UCSD-AML1 (cell line): ENCODE measurements at regions not wholly inside any gene's neighbourhood (a gene's known extent, or its start where the extent isn't known, plus 50 kb on each side); places are given as distances from the start of the nearest gene placed in this dataset.
"Not testable (repeated sequence)": the region's sequence is repeated elsewhere in the genome, so short reads cannot be mapped to it uniquely, and the experiment has no call there.

ENCODE experiments used
- DNase-seq: peaks from one replicate; lab custom pipeline; 2025; ENCODE audit not compliant: unreplicated experiment; lab: John Stamatoyannopoulos, UW

DNA sequence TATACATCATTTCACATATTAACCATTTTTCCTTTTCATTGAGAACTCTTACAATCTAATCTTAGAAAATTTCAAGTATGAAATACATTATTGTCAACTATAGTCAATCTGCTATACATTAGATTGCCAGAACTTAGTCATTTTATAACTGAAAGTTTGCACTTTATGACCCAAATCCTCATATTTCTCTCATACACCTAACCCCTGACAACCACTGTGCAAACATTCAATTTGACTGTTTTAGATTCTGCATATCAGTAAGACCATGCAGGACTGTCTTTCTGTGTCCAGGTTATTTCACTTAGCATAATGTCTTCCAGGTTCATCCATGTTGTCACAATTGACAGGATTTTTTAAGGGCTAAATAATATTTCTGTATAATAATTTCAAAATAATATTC lies 1299.0 kb upstream of the B3GALT2 start:
- DNase-seq, result no peak

DNA sequence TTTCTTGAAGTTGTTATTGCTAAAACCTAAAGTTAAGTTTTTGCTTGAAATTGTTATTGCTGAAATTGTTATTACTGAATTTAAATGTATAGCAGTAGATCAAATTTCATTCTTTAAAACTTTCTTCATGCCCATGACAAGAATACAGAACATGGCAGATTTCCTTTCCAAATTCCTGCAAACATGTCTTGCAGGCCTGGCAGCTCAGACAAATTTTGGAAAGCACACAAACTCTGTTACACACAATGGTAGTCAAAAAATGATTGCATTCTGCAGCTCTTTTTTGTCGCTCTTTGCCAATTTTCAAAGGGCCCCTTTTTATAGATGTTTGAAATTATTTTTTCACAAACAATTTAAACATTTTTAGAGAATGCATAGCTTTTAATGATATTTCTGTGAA lies 1292.3 kb upstream of the B3GALT2 start:
- no peak for DNase-seq

DNA sequence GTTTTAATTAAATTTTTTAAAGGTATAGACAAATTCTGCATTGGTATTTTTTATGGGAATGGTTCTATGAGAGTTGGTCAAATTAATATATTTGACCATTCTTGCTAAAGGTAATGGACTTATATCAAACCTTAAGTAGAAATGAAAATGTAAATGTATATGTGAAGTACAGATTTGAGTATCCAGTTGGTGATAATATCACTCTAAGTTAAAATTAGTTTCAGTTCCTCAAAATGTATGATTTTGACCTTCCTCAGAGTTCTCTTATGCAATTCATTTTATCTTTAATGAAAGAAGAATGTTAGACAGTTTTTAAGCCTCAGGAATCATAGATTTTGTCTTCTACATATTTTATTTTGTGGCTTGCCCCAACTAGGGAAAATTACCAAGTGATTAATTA lies 1291.5 kb upstream of the B3GALT2 start:
- no peak for DNase-seq

DNA sequence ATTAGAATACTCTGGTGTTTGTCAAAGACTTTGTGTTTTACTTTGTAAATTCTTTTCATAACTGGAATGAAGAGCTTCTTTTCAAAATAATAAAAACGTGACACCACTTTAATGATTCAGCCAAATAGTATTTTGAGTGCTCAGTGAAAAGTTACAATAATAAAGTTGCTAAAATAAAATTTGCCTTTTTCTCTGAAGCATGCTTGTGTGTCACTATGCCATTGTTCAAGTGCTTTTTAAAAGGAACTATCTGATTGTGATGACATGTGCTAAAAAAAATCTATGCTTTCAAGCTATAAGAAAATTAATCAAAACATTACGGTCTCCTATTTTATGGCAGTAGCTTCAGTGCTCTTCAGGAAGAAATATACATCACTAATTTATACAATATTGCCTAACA lies 1290.5 kb upstream of the B3GALT2 start:
- DNase-seq, result no peak

DNA sequence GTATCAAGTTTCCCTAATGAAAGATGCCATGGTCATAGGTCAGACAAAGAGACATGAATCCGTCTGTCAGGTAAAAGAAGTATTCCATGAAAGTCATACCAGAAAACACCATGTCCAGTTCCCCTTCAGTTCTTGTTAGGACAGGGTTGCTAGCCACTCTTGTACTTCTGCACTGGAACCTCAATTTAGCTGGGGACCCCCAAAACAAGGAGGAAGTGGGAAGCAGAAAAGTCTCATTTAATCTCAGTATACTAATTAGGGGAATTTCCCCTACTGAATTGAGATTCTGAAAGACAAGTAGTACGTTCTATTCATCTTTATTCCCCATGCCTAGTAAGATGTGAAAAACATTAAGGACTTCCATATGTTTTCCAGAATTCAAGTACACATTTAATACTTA lies 1289.9 kb upstream of the B3GALT2 start:
- DNase-seq, result no peak

DNA sequence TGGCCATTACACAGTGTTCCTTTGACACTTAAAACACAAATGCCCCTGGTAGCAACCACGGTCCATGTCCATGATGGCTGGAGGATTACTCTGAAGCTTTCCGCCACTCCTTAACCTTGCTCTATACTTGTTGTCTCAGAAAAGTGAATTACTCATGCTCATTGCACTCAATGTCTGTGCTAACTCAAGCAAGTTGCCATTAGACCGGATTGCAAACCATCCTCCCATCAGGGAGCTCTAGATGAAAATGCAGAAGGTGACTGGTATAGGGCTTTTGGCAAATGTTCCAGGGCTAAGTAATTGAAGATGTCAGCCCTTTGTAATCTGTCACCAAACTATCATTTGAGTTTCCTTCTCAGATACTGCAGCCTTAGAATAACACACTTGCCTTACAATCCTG lies 1288.3 kb upstream of the B3GALT2 start:
- DNase-seq, result no peak

DNA sequence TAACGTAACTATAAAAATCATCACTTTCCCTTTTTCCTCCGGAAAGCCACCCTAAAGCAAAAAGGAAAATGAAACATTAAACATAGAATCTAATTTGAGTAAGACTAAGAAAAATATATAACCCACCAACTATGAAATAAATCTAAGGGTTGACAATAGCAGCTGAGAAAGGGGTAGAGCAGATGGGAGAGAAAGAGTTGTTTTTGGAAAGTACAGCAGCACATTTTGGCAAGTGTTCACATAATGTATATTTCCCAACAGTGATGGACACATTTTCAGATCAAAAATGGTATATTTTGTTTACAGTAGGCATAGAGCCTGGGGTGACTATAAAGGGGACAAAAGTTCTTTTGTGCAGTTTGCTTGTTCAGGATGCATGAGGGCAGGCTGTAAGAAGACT lies 1287.4 kb upstream of the B3GALT2 start:
- DNase-seq, result no peak

DNA sequence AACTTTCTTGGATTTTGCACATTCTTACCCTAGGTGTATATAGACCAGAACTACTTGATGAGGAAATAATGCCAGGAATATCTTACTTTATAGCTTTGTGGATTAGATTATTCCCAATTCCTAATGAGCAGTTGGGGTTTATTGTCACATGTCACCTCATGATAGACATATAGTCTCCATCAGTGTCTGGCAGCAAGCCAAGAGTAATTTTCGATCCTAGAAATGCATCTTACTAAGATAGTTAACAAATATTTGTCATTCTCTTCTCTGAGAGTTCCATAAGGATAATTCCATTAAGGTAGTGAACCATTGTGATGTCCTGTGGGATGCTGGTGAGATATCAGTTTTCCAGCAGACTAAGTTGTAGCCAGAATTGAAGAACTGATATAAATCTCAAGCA lies 1282.9 kb upstream of the B3GALT2 start:
- no peak for DNase-seq

DNA sequence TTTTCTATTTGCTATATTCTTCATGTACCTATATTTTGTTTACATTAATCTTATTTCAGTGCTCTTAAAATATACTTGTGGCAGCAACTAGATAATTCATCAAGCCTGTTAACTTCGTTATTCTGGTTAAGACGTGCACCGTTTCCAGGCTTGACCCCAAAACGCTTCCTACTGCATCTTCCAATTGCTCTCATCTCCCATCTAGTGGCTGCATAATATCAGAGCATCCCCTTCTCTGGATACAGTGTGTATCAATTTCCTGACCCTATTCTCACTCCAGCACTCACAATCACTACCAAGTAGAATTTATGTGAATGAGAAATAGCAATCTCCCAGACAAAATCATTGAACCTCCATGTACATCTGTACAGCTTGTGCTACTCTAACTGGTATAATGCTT lies 1280.3 kb upstream of the B3GALT2 start:
- DNase-seq, result no peak

DNA sequence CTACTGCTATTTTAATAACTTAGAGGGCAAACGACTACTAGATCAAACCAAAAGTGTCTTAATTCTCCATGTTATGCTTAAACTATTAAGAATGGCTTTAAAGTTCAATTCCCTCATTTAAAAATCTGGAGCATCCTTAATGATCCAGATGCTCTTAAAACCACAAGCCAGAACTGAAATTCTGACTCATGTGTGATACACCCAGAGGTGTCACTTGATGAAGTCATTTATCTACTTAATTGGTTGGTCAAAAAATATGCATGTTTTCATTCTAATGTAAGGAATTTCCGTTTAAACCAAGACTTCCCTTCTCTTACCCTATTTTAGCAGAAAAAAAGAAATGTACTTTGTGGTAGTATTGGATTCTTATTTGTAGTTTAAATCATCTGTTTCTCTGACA lies 1261.2 kb upstream of the B3GALT2 start:
- DNase-seq, result no peak

DNA sequence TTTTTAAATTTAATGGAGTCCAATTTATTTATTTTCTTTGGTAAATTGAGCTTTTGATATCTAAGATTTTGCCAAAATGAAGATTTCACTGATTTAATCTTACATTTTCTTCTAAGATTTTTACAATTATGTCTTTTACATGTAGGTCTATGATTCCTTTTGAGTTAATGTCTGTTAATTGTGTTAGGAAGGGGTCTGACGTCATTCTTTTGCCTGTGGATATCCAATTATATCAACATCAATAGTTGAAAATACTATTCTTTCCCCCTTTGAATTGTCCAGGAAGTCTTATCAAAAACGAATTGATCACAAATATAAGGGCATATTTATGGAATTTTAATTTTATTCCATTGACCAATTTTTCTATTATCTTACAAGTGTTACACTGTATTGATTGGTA lies 1258.8 kb upstream of the B3GALT2 start:
- no peak for DNase-seq

DNA sequence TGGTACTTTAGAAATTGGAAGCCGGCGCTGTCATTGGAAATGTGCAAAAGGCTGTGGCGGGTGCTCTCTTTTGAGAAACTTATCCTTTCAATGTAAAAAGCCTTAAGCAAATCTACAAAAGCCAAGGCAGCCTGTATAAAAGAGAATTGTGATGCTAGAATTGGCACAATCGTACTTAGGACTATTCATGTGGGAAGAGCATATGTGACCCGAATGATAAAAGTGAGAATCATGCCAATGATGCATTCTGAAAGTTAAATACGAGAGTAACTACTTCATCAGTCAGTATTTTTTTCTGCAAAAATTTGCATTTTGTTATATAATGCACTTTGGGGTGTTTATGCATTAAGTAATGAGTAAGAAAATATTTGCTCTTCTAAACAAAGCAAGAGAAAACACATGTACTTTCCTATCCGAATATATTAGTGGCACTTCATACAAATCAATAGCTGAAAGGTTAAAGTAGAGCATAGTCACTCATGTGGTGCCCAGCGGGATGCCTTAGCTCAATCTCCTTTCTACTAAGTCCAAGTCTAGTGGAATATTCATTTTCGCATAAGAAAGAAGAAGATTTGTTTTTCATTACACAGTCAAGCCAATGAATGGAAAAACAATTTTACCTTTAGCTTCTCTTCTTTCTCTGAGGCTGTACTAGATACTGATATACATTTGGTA lies 1256.6 kb upstream of the B3GALT2 start:
- no peak for DNase-seq

DNA sequence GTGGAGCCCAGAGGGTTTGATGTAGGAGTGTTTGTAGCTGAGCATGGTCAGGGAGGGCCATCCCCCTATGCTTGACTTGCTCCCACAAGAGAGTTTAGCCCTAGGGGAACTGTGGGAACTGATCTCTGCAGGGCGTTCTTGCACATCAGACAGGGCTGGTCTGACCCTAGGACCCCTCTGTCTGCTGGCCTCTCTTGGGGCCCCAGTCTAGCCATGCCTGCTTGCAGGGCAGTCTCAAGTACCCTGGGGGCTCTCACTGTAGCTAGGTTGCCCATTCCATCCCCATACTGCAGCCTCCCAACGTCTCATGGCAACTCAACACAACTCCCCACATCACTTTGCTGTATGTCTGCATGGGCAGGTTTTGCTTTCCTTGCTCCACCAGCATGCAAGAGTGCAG lies 1250.7 kb upstream of the B3GALT2 start:
- DNase-seq, result no peak

DNA sequence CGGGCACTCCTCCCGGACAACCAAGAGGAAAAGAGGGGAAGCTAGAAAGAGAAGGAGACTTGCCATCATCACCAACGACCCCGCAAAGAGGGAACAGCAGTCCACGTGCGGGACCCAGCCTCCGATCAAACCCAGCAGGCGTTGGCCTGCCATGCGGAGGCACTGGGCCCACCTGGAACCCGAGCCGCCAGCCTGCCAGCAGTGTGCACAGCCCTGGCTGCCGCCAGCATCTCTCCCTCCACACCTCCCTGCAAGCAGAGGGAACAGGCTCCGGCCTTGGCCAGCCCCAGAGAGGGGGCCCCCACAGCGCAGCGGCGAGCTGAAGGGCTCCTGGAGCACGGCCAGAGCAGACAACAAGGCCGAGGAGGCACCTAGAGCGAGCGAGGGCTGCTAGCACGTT lies 1244.7 kb upstream of the B3GALT2 start:
- DNase-seq, result no peak

DNA sequence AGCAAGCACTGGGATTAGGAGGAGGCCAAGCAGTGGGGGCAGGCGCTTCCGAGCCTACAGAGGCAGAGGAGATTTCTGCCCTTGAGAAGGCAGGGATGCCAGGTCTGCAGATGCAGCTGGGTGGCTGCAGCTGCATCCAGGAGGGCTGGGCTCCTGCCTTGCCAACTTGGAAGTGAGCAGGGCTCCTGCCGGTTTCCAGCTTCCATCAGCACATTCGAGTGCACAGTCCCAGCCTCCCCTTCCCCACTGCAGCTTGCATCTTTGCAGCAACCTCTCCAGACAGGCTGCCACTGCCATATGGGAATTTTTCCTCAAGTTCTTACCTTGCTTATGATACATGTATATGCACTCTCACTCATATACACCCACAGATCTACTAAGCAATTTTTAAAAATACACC lies 1234.3 kb upstream of the B3GALT2 start:
- no peak for DNase-seq

DNA sequence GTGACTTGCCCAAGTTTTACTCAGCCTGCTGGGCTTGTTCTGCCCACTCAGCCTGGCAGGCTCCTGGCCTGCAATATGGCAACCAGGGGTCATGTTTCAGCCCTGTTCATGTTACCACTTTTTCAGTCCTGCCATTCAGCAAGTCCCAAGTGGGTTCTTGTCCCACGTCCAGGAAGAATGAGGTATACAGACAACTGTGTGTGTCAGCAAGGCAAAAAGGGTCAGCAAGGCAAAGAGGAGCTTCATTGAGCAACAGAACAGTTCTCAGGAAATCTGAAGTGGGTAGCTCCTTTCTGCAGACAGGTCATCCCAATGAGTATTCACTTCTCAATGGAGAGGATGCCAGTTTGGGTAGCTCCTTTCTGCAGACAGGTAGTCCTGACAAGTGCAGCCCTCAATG lies 1233.3 kb upstream of the B3GALT2 start:
- no peak for DNase-seq

DNA sequence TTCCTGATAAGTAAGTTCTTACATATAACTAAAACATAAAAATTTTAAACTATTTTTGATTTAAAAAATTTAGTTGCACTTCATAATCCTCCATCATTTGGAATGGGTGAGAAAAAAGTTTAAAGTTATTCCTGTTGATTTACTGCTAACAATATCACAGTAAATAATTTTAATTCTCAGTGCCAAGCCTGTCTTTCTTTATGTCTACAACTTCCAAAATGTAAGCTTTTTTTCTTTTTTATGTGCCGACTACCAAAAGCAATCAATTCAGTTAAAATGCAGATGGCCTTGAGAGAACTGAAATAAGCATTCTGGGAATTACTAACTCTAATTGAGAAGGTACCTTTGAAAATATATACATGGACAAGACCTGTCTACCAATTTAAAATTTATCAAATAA lies 1224.3 kb upstream of the B3GALT2 start:
- no peak for DNase-seq

DNA sequence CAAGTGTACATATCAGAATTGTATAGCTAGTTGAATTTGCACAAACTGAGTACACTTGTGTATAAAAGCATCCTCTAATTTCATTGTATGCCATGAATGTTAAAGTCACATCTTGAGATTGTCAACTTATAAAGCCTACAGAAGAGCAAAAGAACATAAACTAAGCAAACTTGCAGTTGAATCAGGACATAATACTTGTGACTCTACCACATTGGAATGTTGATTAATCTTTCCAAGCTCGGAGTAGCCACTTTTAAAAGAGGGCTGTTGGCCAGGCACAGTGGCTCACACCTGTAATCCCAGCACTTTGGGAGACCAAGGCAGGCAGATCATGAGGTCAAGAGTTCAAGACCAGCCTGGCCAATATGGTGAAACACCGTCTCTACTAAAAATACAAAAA lies 1220.8 kb upstream of the B3GALT2 start:
- not testable (repeated sequence) for DNase-seq

DNA sequence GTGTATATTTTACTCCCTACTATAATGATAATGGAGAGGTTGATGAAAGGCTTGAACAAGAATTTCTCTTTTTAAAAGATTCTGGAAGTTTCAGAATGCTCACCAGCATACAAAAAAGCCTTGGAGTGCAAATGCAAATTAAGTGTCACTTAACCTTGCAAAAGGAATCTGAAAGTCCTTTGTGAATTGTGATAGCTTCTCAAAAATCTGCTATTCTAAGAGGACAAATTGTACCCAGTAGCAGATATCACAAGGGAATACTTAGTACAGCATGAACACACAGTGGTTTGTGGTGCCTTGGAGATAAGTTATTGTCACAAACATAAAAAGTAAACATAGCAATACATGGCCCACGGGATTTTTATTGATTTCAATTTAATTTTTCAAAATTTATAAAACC lies 1208.3 kb upstream of the B3GALT2 start:
- no peak for DNase-seq

DNA sequence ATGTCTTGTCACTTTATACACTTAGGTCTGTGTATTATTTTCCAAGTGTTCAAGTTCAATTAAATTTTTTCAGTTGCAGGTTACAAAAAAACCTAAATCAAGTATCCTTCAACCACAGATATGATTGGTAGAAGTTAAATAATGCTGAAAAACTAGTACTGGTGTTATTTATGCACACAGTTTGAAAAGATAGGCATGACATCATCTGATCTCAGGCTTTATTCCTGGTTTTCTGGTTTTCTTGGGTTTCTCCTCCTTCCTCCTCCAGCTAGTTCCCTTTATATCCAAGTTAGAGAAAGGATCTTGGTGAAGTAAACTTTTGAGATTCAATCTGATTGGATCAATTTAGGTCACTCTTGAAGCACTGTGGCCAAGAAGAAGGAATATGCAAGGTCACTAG lies 1201.1 kb upstream of the B3GALT2 start:
- DNase-seq, result no peak

DNA sequence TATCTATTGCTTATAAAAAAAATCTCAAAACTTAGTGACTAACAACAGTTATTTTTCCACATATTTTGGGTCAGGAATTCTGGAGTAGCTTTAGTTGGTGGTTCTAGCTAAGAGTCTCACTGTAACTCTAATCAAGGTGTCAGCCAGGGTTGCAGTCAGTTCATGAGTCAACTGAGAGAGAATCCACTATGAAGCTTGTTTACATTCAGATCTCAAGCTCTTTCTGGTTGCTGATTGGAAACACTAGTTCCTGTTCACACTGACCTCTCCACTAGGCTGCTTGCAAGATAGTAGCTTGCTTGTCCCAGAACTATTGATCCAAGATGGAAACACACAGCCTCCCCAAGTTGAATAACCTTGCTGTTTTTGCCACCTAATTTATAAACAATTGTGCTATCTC lies 1192.1 kb upstream of the B3GALT2 start:
- no peak for DNase-seq

DNA sequence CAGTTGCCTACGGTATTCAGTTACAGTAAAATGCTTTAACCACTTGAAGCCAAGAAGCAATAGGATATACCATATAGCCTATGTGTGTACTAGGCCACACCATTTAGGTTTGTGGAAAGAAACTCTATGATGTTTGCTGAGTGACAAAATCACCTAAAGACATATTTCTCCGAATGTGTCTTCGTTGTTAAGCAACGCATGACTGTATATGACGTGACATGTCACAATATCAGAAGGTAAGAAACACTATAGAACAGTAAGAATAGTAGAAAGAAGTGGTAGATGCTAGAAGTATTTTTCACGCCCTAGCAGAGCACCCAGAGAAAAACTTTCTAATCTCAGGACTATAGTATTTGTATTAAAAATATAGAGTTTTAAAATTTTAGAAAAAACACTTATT lies 1188.2 kb upstream of the B3GALT2 start:
- DNase-seq, result no peak

DNA sequence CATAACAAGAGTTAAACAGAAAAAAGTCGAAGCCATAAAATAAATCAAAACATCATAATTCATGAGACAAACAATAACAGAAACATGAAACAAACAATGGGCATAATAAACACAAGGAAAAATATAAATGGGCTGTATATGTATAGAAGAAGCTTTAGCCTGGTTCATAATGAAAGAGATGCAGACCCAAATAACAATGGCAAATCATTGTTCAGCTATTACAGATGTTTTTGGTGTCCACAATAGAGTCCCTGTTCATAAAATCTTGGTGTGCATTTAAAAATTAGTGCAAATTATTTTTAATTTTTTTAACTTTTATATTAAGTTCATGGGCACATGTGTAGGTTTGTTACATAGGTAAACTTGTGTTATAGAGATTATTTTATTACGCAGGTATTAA lies 1185.9 kb upstream of the B3GALT2 start:
- DNase-seq, result no peak

DNA sequence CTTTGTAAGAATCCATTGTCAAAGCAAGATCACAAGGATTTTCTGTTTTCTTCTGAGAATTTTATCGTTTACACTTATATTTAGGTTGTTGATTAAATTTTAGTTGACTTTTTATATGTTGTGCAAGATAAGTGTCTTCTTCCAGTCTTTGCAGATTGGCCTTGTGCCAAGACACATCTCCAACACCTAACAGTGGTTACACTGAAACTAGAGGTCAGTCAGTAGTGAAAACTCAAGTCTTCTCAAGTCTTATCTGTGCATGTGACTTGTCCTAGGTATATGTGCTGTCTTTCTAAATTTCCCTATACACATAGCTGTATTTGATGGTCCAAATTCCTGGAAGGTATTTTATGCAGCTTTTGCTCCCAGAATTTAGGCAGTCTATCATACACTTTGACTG lies 1183.2 kb upstream of the B3GALT2 start:
- no peak for DNase-seq
